H1 (cell line): ENCODE measurements at regions not wholly inside any gene's neighbourhood (a gene's known extent, or its start where the extent isn't known, plus 50 kb on each side); places are given as distances from the start of the nearest gene placed in this dataset.
A peak's percentile ranks its signal among the peaks of the same experiment; 100 is the strongest.

ENCODE experiments used
- CTCF ChIA-PET: fragments of 300-600 bp; sonication (Branson Sonifier 250); formaldehyde crosslinking; loops from one replicate; lab custom pipeline; 2021; ENCODE audit not compliant: partially characterized antibody; lab: Charles Lee
- POLR2A ChIA-PET: fragments of 300-600 bp; sonication (Branson Sonifier 250); formaldehyde crosslinking; loops from one replicate; lab custom pipeline; 2021; ENCODE audit warnings: inconsistent platforms; ENCODE audit not compliant: partially characterized antibody; lab: Charles Lee
- DNase-seq, 2 experiments: peaks; one replicate each; pipeline versions ENCODE4 v3.0.0 to v3.0.0-alpha.2; 2010 to 2022; ENCODE audit warnings: low spot score in 2 of 2, low read depth in 1 of 2, mixed read lengths in 1 of 2
- FAIRE-seq: peaks from 2 replicates; lab custom pipeline; 2011; peaks lifted over from hg19 to GRCh38; lab: Jason Lieb, UNC
- H2AFZ ChIP-seq: 2 replicates; pipeline ENCODE4 v1.8.1; 2012; ENCODE audit warnings: low read length, inconsistent platforms
- H2AK5ac ChIP-seq: 2 replicates; pipeline ENCODE4 v1.6.1; 2013; ENCODE audit warnings: low read depth, low read length
- H2BK120ac ChIP-seq: replicated peaks from 2 replicates; pipeline ENCODE3; 2013; ENCODE audit warnings: low read depth, low read length, inconsistent platforms
- H2BK12ac ChIP-seq: 2 replicates; pipeline ENCODE4 v1.6.1; 2013; ENCODE audit warnings: low read depth, low read length
- H2BK15ac ChIP-seq: 2 replicates; pipeline ENCODE4 v1.6.1; 2013; ENCODE audit warnings: low read length
- H2BK20ac ChIP-seq: 2 replicates; pipeline ENCODE4 v1.6.1; 2013; ENCODE audit warnings: low read length
- H2BK5ac ChIP-seq: 2 replicates; pipeline ENCODE4 v1.6.1; 2013; ENCODE audit warnings: low read depth, low read length
- H3K14ac ChIP-seq: 2 replicates; pipeline ENCODE4 v1.6.1; 2013; ENCODE audit warnings: inconsistent platforms; ENCODE audit not compliant: insufficient read length
- H3K18ac ChIP-seq: 2 replicates; pipeline ENCODE4 v1.6.1; 2013; ENCODE audit warnings: low read length; ENCODE audit errors: extremely low read depth
- H3K23ac ChIP-seq: 2 replicates; pipeline ENCODE4 v1.6.1; 2013; ENCODE audit warnings: inconsistent platforms; ENCODE audit not compliant: insufficient read length
- H3K23me2 ChIP-seq: 2 replicates; pipeline ENCODE4 v1.6.1; 2013; ENCODE audit warnings: low read depth, low read length
- H3K27ac ChIP-seq: 2 replicates; pipeline ENCODE4 v1.6.1; 2011; ENCODE audit warnings: low read depth, low read length, inconsistent platforms
- H3K27me3 ChIP-seq, 4 experiments: replicated peaks in 1 of 4; 1 replicate in 1 of 4; 2 replicates in 3 of 4; pipeline versions ENCODE4 v1.6.1 to v1.8.1; 2011 to 2013; ENCODE audit warnings: low read length in 3 of 4, mild to moderate bottlenecking in 3 of 4, inconsistent platforms in 2 of 4, mixed read lengths in 2 of 4, moderate library complexity in 1 of 4; ENCODE audit not compliant: control insufficient read depth in 3 of 4, insufficient read depth in 3 of 4; ENCODE audit errors: extremely low read depth in 1 of 4
- H3K36me3 ChIP-seq, 4 experiments: 2 replicates each; pipeline versions ENCODE4 v1.6.1 to v1.8.1; 2011 to 2013; ENCODE audit warnings: mild to moderate bottlenecking in 4 of 4, low read length in 3 of 4, moderate library complexity in 2 of 4, control low read depth in 1 of 4, inconsistent platforms in 1 of 4; ENCODE audit not compliant: insufficient read depth in 4 of 4, control insufficient read depth in 2 of 4
- H3K4ac ChIP-seq: replicated peaks from 2 replicates; pipeline ENCODE3; 2013; ENCODE audit warnings: low read length, low read depth, mixed read lengths, inconsistent platforms; ENCODE audit not compliant: insufficient read length
- H3K4me1 ChIP-seq, 4 experiments: replicated peaks in 1 of 4; 1 replicate in 1 of 4; 2 replicates in 3 of 4; pipeline versions ENCODE4 v1.6.1 to v1.8.1; 2011 to 2013; ENCODE audit warnings: low read length in 3 of 4, inconsistent platforms in 2 of 4, mixed read lengths in 1 of 4; ENCODE audit not compliant: insufficient read depth in 4 of 4, control insufficient read depth in 3 of 4
- H3K4me2 ChIP-seq, 2 experiments: 2 replicates each; pipeline versions ENCODE4 v1.6.1 to v1.8.1; 2011 to 2013; ENCODE audit warnings: low read depth in 2 of 2, low read length in 2 of 2, control low read depth in 1 of 2, inconsistent platforms in 1 of 2, mild to moderate bottlenecking in 1 of 2; ENCODE audit not compliant: insufficient read depth in 1 of 2
- H3K4me3 ChIP-seq, 4 experiments: fragments of 200-600, 300-600 bp in 1 of 4; sonication (generic), shearing (Covaris generic), sonication (Bioruptor Twin) in 1 of 4; 2 replicates each; pipeline versions ENCODE4 v1.5.1 to v1.8.1; 2011 to 2016; ENCODE audit warnings: low read length in 4 of 4, low read depth in 3 of 4, control low read depth in 2 of 4, inconsistent platforms in 2 of 4, mild to moderate bottlenecking in 2 of 4, mixed read lengths in 1 of 4, moderate library complexity in 1 of 4; ENCODE audit not compliant: insufficient read depth in 2 of 4; ENCODE audit errors: extremely low read depth in 1 of 4
- H3K56ac ChIP-seq: replicated peaks from 2 replicates; pipeline ENCODE3; 2013; ENCODE audit warnings: low read depth, mild to moderate bottlenecking, mixed read lengths, low read length, inconsistent platforms; ENCODE audit not compliant: insufficient read length
- H3K79me1 ChIP-seq: 2 replicates; pipeline ENCODE4 v1.6.1; 2013; ENCODE audit warnings: low read depth, low read length, control low read depth
- H3K79me2 ChIP-seq, 2 experiments: 2 replicates each; pipeline versions ENCODE4 v1.6.1 to v1.8.1; 2012 to 2013; ENCODE audit warnings: low read length in 2 of 2, mild to moderate bottlenecking in 2 of 2, inconsistent platforms in 1 of 2; ENCODE audit not compliant: insufficient read depth in 2 of 2, control insufficient read depth in 1 of 2
- H3K9ac ChIP-seq, 4 experiments: replicated peaks in 1 of 4; 1 replicate in 1 of 4; 2 replicates in 3 of 4; pipeline versions ENCODE4 v1.6.1 to v1.8.1; 2011 to 2013; ENCODE audit warnings: low read depth in 3 of 4, low read length in 3 of 4, control low read depth in 2 of 4, mild to moderate bottlenecking in 2 of 4, moderate library complexity in 2 of 4, inconsistent platforms in 1 of 4; ENCODE audit errors: extremely low read depth in 1 of 4
- H3K9me3 ChIP-seq, 2 experiments: 2 replicates each; pipeline versions ENCODE4 v1.6.1 to v1.8.1; 2012 to 2013; ENCODE audit warnings: mild to moderate bottlenecking in 2 of 2, moderate library complexity in 2 of 2, control low read depth in 1 of 2, inconsistent platforms in 1 of 2, low read depth in 1 of 2, low read length in 1 of 2, mixed read lengths in 1 of 2; ENCODE audit not compliant: insufficient read depth in 2 of 2
- H4K20me1 ChIP-seq, 2 experiments: replicated peaks in 1 of 2; 2 replicates each; pipeline versions ENCODE3 to v1.8.1; 2011 to 2013; ENCODE audit warnings: inconsistent platforms in 2 of 2, low read length in 2 of 2, mild to moderate bottlenecking in 1 of 2; ENCODE audit not compliant: insufficient read depth in 2 of 2, control insufficient read depth in 1 of 2
- H4K5ac ChIP-seq: 2 replicates; pipeline ENCODE4 v1.6.1; 2013; ENCODE audit warnings: low read length, low read depth, mixed read lengths, inconsistent platforms; ENCODE audit not compliant: insufficient read length
- H4K8ac ChIP-seq: 2 replicates; pipeline ENCODE4 v1.8.0; 2013; ENCODE audit warnings: mild to moderate bottlenecking, moderate library complexity, low read length, inconsistent platforms; ENCODE audit not compliant: insufficient read depth; ENCODE audit errors: extremely low read depth
- H4K91ac ChIP-seq: replicated peaks from 2 replicates; pipeline ENCODE3; 2013; ENCODE audit warnings: low read length, mixed read lengths, inconsistent platforms; ENCODE audit not compliant: insufficient read length
- CTCF ChIP-seq, 3 experiments: IDR thresholded peaks; 1 replicate in 2 of 3; 2 replicates in 1 of 3; pipeline versions ENCODE4 v1.5.1 to v1.6.1; 2011; ENCODE audit warnings: low read length in 3 of 3, mild to moderate bottlenecking in 3 of 3, inconsistent platforms in 2 of 3, low read depth in 1 of 3, moderate library complexity in 1 of 3; ENCODE audit not compliant: insufficient read depth in 1 of 3; ENCODE audit errors: control extremely low read depth in 1 of 3
- RAD21 ChIP-seq, 2 experiments: IDR thresholded peaks in 1 of 2; conservative IDR thresholded peaks in 1 of 2; 2 replicates each; pipeline ENCODE4 v1.6.1; 2011; ENCODE audit warnings: low read depth in 2 of 2, low read length in 2 of 2, improper control_type of control experiment in 1 of 2, inconsistent platforms in 1 of 2, mild to moderate bottlenecking in 1 of 2, moderate library complexity in 1 of 2
- WGBS, 2 experiments: shearing (Covaris generic) in 1 of 2; methylation state at CpG; one replicate each; pipeline versions ENCODE4 v1.1.6 to v1.1.7; 2013 to 2015; ENCODE audit warnings: low lambda C conversion rate in 2 of 2, mixed read lengths in 2 of 2, inconsistent platforms in 1 of 2, low coverage in 1 of 2, missing lambda C conversion rate in 1 of 2; ENCODE audit not compliant: insufficient replicate concordance in 2 of 2, insufficient coverage in 1 of 2, insufficient read length in 1 of 2; ENCODE audit errors: extremely low coverage in 1 of 2, missing lambda C conversion rate in 1 of 2; 5-methylcytosine and 5-hydroxymethylcytosine counted together
- TF ChIP-seq, protein P1 (sequence below): IDR thresholded peaks from 2 replicates; pipeline ENCODE4 v1.6.1; 2012; ENCODE audit warnings: inconsistent platforms

GRCh38 chr5:39547553-39548154 is 122.9 kb upstream of the DAB2 start:
- no peak overlapping the region for H4K5ac ChIP-seq
- TF ChIP-seq, protein P1, sequence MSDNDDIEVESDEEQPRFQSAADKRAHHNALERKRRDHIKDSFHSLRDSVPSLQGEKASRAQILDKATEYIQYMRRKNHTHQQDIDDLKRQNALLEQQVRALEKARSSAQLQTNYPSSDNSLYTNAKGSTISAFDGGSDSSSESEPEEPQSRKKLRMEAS: no peak
- TF ChIP-seq RAD21 (IDR thresholded peaks at IDR 0.05 in 1 of 2, conservative IDR thresholded peaks at IDR 0.05 in 1 of 2; ENCODE audit: low read depth in 2 of 2, low read length in 2 of 2) (peak; percentile 74), CTCF (IDR thresholded peaks at IDR 0.05; ENCODE audit: control extremely low read depth in 1 of 3, insufficient read depth in 1 of 3, low read depth in 1 of 3, low read length in 3 of 3) (peak in 2 of 3 experiments; percentile 59 to 67; a peak in 3 of 4 replicates)
- no peak overlapping the region for H2AK5ac ChIP-seq
- ChIA-PET CTCF (interaction anchor here (0.6 to 4.8 kb wide), 35 partner anchors 9 to 409 kb away, joined by 3 to 90 read pairs (median 4); partner anchors contain the start of gene DAB2), POLR2A (interaction anchor here (1.9 kb wide), 1 partner anchor 123 kb away, joined by 4 read pairs; the partner anchor contains the start of gene DAB2)
- no peak for DNase-seq
- no peaks in the 10 kb centered on the region for H3K27me3 ChIP-seq
- no peaks in the 10 kb centered on the region for H3K79me2 ChIP-seq
- H3K9me3 ChIP-seq: no peaks in the 10 kb centered on the region
- no peak overlapping the region for H3K56ac ChIP-seq
- H3K4me1 ChIP-seq: peaks cover 0 to 4% (median 0%) of the 10 kb centered on the region in 4 experiments; a peak in 1 of 7 replicates
- no peak overlapping the region for H2BK15ac ChIP-seq
- no peaks in the 10 kb centered on the region for H3K36me3 ChIP-seq
- H4K20me1 ChIP-seq: no peaks in the 10 kb centered on the region
- H2BK120ac ChIP-seq: no peak overlapping the region
- no peak overlapping the region for H3K14ac ChIP-seq
- H3K23me2 ChIP-seq: no peaks in the 10 kb centered on the region
- no peak overlapping the region for H3K18ac ChIP-seq
- H2BK20ac ChIP-seq: no peak overlapping the region
- no peak overlapping the region for H4K91ac ChIP-seq
- H2AFZ ChIP-seq: peak overlapping the region; percentile 85
- H4K8ac ChIP-seq: no peak overlapping the region
- no peak overlapping the region for H2BK5ac ChIP-seq
- H3K4ac ChIP-seq: no peak overlapping the region
- H3K4me3 ChIP-seq: no peak overlapping the region
- no peak overlapping the region for H3K9ac ChIP-seq
- no peak overlapping the region for H3K27ac ChIP-seq
- H3K79me1 ChIP-seq: no peaks in the 10 kb centered on the region
- no peak overlapping the region for H3K23ac ChIP-seq
- WGBS, 2 experiments: 29% methylated on average over 9 of the region's 9 CpGs; no CpG with 5 or more reads in 1 of the 2 experiments
- no peak overlapping the region for H2BK12ac ChIP-seq
- FAIRE-seq: no peak
- no peak overlapping the region for H3K4me2 ChIP-seq
